GM23338 (cell line): ENCODE measurements at regions not wholly inside any gene's neighbourhood (a gene's known extent, or its start where the extent isn't known, plus 50 kb on each side); places are given as distances from the start of the nearest gene placed in this dataset.

Source experiments
- ATAC-seq: fragments of 200-7000 bp; cut with Tn5 transposase; 3 replicates; pipeline ENCODE4 v1.9.1; 2020
- DNase-seq: peaks from one replicate; pipeline ENCODE4 v3.0.0-alpha.2; 2015; ENCODE audit warnings: low spot score
- H2AFZ ChIP-seq: fragments of 200-600 bp; sonication (generic); 2 replicates; pipeline ENCODE4 v1.8.0; 2016; ENCODE audit warnings: antibody characterized with exemption, mild to moderate bottlenecking, moderate library complexity
- H3F3A ChIP-seq: fragments of 200-600 bp; sonication (generic); replicated peaks from 2 replicates; pipeline ENCODE4 v1.8.0; 2017; ENCODE audit warnings: antibody characterized with exemption, mixed run types, low read depth
- H3K27ac ChIP-seq: fragments of 200-600 bp; sonication (generic); 2 replicates; pipeline ENCODE4 v1.6.1; 2016; ENCODE audit warnings: low read depth
- H3K27me3 ChIP-seq: fragments of 200-600 bp; sonication (generic); 2 replicates; pipeline ENCODE4 v1.8.0; 2016; ENCODE audit warnings: mild to moderate bottlenecking, mixed run types, moderate library complexity; ENCODE audit not compliant: insufficient read depth
- H3K36me3 ChIP-seq: fragments of 200-600 bp; sonication (generic); 2 replicates; pipeline ENCODE4 v1.8.0; 2016; ENCODE audit warnings: mild to moderate bottlenecking; ENCODE audit not compliant: insufficient read depth
- H3K4me1 ChIP-seq: fragments of 200-600 bp; sonication (generic); 2 replicates; pipeline ENCODE4 v1.8.0; 2016; ENCODE audit warnings: mild to moderate bottlenecking, moderate library complexity; ENCODE audit not compliant: insufficient read depth
- H3K4me2 ChIP-seq: fragments of 200-600 bp; sonication (generic); 2 replicates; pipeline ENCODE4 v1.7.1; 2017; ENCODE audit warnings: mixed run types
- H3K4me3 ChIP-seq: fragments of 200-600 bp; sonication (generic); 2 replicates; pipeline ENCODE4 v1.6.1; 2016; ENCODE audit warnings: mixed run types
- H3K79me2 ChIP-seq: fragments of 200-600 bp; sonication (generic); replicated peaks from 2 replicates; pipeline ENCODE4 v1.8.0; 2017; ENCODE audit warnings: mild to moderate bottlenecking; ENCODE audit not compliant: insufficient read depth
- H3K9me2 ChIP-seq: fragments of 200-600 bp; sonication (generic); 2 replicates; pipeline ENCODE4 v1.8.0; 2017; ENCODE audit not compliant: insufficient read depth
- H4K20me1 ChIP-seq: fragments of 200-600 bp; sonication (generic); replicated peaks from 2 replicates; pipeline ENCODE4 v1.8.0; 2017; ENCODE audit warnings: mild to moderate bottlenecking; ENCODE audit not compliant: insufficient read depth
- H3K27ac Mint-ChIP-seq: 2 replicates; pipeline ENCODE4 v1.8.0; 2020; ENCODE audit warnings: inconsistent platforms, mild to moderate bottlenecking, moderate library complexity, mixed read lengths
- H3K27me3 Mint-ChIP-seq: 3 replicates; pipeline ENCODE4 v1.8.0; 2022; ENCODE audit warnings: low read depth, mild to moderate bottlenecking, moderate library complexity, mixed read lengths, inconsistent platforms; ENCODE audit not compliant: insufficient read depth, poor library complexity
- H3K36me3 Mint-ChIP-seq: 3 replicates; pipeline ENCODE4 v1.8.0; 2021; ENCODE audit warnings: low read depth, mild to moderate bottlenecking, inconsistent platforms, moderate library complexity, mixed read lengths
- H3K4me1 Mint-ChIP-seq: 3 replicates; pipeline ENCODE4 v1.8.0; 2020; ENCODE audit warnings: mild to moderate bottlenecking, inconsistent platforms, mixed read lengths
- H3K4me3 Mint-ChIP-seq: 3 replicates; pipeline ENCODE4 v1.8.0; 2021; ENCODE audit warnings: moderate library complexity, mild to moderate bottlenecking, inconsistent platforms, mixed read lengths
- H3K9me3 Mint-ChIP-seq: 3 replicates; pipeline ENCODE4 v1.8.0; 2020; ENCODE audit warnings: moderate library complexity, mild to moderate bottlenecking, inconsistent platforms, mixed read lengths
- CREB1 ChIP-seq: fragments of 250-450 bp; sonication (Bioruptor Pico); IDR thresholded peaks from 2 replicates; pipeline ENCODE4 v1.5.0; 2020; ENCODE audit warnings: low read depth, mild to moderate bottlenecking, moderate library complexity
- EZH2 ChIP-seq: fragments of 200-600 bp; sonication (generic); IDR thresholded peaks from one replicate; pipeline ENCODE4 v1.8.0; 2017; ENCODE audit warnings: antibody characterized with exemption, mild to moderate bottlenecking, low read depth; ENCODE audit not compliant: unreplicated experiment
- EZH2phosphoT487 ChIP-seq: fragments of 200-600 bp; sonication (generic); IDR thresholded peaks from one replicate; pipeline ENCODE4 v1.8.1; 2018; ENCODE audit warnings: antibody characterized with exemption; ENCODE audit not compliant: unreplicated experiment
- JUNB ChIP-seq: IDR thresholded peaks from one replicate; pipeline ENCODE4 v1.6.1; 2016; ENCODE audit warnings: antibody characterized with exemption; ENCODE audit not compliant: unreplicated experiment
- NANOG ChIP-seq: IDR thresholded peaks from 2 replicates; pipeline ENCODE4 v1.6.1; 2016; ENCODE audit warnings: antibody characterized with exemption, borderline replicate concordance
- STAT1 ChIP-seq: IDR thresholded peaks from one replicate; pipeline ENCODE4 v1.6.1; 2016; ENCODE audit warnings: antibody characterized with exemption; ENCODE audit not compliant: unreplicated experiment
- ZNF114 ChIP-seq: fragments of 250-450 bp; sonication (Bioruptor Pico); IDR thresholded peaks from 2 replicates; pipeline ENCODE4 v1.5.0; 2020; ENCODE audit warnings: mild to moderate bottlenecking, moderate library complexity
- ZNF331 ChIP-seq: fragments of 250-450 bp; sonication (Bioruptor Pico); IDR thresholded peaks from 2 replicates; pipeline ENCODE4 v1.5.0; 2020; ENCODE audit warnings: low read depth, mild to moderate bottlenecking, moderate library complexity
- TF ChIP-seq, protein P1 (sequence below): IDR thresholded peaks from one replicate; pipeline ENCODE4 v1.6.1; 2018; ENCODE audit warnings: antibody characterized with exemption; ENCODE audit not compliant: unreplicated experiment
- TF ChIP-seq, protein P2 (sequence below), 2 experiments: fragments of 200-600 bp in 1 of 2; sonication (generic) in 1 of 2; conservative IDR thresholded peaks; 2 replicates each; pipeline versions ENCODE4 v1.5.1 to v1.6.1; 2016 to 2017; ENCODE audit warnings: antibody characterized with exemption in 2 of 2, low read depth in 2 of 2, mild to moderate bottlenecking in 2 of 2, moderate library complexity in 1 of 2
- TF ChIP-seq, protein P3 (sequence below): IDR thresholded peaks from 2 replicates; pipeline ENCODE4 v1.6.1; 2016; ENCODE audit warnings: antibody characterized with exemption

DNA sequence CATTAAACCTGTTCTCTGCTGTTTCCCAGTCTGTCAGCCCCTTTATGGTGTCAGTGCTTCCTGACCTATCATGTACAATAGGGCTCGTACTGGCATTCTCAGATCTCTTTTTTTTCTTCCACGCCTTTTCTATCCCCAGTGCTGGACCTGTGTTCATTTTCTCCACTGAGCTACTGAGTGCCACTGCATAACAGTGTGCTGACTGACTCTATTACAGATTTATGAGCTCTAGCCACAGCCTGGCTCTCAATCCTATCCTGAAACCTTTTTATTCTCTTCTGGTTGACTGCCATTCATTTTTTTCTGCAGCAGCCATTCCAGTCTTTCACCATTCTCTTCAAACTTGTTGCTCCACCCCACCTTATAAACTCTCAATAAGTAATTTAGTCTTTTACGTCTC lies 59.6 kb upstream of the MACF1 start (continued):
- TF ChIP-seq, protein P1, sequence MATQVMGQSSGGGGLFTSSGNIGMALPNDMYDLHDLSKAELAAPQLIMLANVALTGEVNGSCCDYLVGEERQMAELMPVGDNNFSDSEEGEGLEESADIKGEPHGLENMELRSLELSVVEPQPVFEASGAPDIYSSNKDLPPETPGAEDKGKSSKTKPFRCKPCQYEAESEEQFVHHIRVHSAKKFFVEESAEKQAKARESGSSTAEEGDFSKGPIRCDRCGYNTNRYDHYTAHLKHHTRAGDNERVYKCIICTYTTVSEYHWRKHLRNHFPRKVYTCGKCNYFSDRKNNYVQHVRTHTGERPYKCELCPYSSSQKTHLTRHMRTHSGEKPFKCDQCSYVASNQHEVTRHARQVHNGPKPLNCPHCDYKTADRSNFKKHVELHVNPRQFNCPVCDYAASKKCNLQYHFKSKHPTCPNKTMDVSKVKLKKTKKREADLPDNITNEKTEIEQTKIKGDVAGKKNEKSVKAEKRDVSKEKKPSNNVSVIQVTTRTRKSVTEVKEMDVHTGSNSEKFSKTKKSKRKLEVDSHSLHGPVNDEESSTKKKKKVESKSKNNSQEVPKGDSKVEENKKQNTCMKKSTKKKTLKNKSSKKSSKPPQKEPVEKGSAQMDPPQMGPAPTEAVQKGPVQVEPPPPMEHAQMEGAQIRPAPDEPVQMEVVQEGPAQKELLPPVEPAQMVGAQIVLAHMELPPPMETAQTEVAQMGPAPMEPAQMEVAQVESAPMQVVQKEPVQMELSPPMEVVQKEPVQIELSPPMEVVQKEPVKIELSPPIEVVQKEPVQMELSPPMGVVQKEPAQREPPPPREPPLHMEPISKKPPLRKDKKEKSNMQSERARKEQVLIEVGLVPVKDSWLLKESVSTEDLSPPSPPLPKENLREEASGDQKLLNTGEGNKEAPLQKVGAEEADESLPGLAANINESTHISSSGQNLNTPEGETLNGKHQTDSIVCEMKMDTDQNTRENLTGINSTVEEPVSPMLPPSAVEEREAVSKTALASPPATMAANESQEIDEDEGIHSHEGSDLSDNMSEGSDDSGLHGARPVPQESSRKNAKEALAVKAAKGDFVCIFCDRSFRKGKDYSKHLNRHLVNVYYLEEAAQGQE: no peak
- TF ChIP-seq CREB1 (CRISPR knock-in tag) (no peak), EZH2phosphoT487 (no peak), EZH2 (no peak), STAT1 (no peak), ZNF114 (CRISPR knock-in tag) (no peak), ZNF331 (no peak), NANOG (no peak)
- TF ChIP-seq, protein P2, sequence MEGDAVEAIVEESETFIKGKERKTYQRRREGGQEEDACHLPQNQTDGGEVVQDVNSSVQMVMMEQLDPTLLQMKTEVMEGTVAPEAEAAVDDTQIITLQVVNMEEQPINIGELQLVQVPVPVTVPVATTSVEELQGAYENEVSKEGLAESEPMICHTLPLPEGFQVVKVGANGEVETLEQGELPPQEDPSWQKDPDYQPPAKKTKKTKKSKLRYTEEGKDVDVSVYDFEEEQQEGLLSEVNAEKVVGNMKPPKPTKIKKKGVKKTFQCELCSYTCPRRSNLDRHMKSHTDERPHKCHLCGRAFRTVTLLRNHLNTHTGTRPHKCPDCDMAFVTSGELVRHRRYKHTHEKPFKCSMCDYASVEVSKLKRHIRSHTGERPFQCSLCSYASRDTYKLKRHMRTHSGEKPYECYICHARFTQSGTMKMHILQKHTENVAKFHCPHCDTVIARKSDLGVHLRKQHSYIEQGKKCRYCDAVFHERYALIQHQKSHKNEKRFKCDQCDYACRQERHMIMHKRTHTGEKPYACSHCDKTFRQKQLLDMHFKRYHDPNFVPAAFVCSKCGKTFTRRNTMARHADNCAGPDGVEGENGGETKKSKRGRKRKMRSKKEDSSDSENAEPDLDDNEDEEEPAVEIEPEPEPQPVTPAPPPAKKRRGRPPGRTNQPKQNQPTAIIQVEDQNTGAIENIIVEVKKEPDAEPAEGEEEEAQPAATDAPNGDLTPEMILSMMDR (conservative IDR thresholded peaks at IDR 0.05; ENCODE audit: low read depth in 2 of 2): no peak
- TF ChIP-seq, protein P3, sequence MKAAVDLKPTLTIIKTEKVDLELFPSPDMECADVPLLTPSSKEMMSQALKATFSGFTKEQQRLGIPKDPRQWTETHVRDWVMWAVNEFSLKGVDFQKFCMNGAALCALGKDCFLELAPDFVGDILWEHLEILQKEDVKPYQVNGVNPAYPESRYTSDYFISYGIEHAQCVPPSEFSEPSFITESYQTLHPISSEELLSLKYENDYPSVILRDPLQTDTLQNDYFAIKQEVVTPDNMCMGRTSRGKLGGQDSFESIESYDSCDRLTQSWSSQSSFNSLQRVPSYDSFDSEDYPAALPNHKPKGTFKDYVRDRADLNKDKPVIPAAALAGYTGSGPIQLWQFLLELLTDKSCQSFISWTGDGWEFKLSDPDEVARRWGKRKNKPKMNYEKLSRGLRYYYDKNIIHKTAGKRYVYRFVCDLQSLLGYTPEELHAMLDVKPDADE: no peak

DNA sequence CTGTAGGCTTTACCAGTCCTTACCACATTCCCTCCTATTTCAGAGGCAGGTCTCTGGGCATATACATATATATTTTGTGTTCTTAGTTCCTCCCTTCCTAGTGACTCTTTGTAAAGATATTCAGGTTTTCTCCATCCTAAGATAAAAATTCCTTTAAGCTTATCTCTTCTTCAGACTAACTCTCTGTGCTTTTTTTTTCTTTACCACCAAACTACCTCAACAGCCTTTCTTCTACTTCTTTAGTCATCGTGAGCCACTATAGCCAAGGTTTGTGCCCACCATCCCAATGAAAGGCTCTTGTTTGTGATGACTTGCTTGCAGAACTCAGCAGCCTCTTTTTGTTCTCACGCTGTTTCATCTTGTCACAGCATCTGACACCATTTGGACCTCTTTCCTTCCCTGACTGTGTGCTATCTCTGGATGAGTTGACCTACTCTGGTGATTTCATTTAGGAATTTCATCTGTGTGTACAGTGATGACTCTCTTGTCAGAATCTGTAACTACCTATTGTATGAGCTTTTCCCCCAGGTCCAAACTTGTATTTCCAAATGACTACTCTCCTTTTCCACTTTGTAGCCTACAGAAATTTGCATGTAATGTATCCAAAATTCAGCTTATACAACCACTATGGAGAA lies 59.0 kb upstream of the MACF1 start:
- Histone ChIP-seq H3K27ac (peak overlapping the region; percentile 14; the same call in 1 of the 2 replicates), H3K4me2 (no peak overlapping the region), H3K36me3 (no peaks in the 10 kb centered on the region), H3K79me2 (peaks cover 90% of the 10 kb centered on the region), H3K27me3 (no peaks in the 10 kb centered on the region), H3K4me1 (peaks cover 59% of the 10 kb centered on the region), H3K9me2 (no peaks in the 10 kb centered on the region), H3F3A (peaks cover 10% of the 10 kb centered on the region), H3K4me3 (no peak overlapping the region), H4K20me1 (no peaks in the 10 kb centered on the region), H2AFZ (no peak overlapping the region)
- peak overlapping the region; percentile 17; the same call in 1 of the 2 replicates for H3K27ac Mint-ChIP-seq
- peaks cover 2% of the 10 kb centered on the region for H3K27me3 Mint-ChIP-seq
- no peak overlapping the region for H3K4me3 Mint-ChIP-seq
- DNase-seq: no peak
- peaks cover 68% of the 10 kb centered on the region for H3K4me1 Mint-ChIP-seq
- no peak for ATAC-seq
- H3K36me3 Mint-ChIP-seq: peaks cover 7% of the 10 kb centered on the region; the same call in 1 of the 3 replicates
- no peaks in the 10 kb centered on the region for H3K9me3 Mint-ChIP-seq
- no peak for TF ChIP-seq NANOG
- TF ChIP-seq JUNB: no peak
- TF ChIP-seq, protein P2 (conservative IDR thresholded peaks at IDR 0.05; ENCODE audit: low read depth in 2 of 2): no peak
- TF ChIP-seq ZNF331: no peak
- no peak for TF ChIP-seq STAT1
- TF ChIP-seq, protein P1: no peak
- TF ChIP-seq ZNF114 (CRISPR knock-in tag): no peak
- no peak for TF ChIP-seq EZH2phosphoT487
- TF ChIP-seq, protein P3: no peak
- TF ChIP-seq EZH2: no peak
